22Rv1 (cell line): ENCODE measurements at regions not wholly inside any gene's neighbourhood (a gene's known extent, or its start where the extent isn't known, plus 50 kb on each side); places are given as distances from the start of the nearest gene placed in this dataset.

Source experiments
- ZFX ChIP-seq: fragments of 450-650 bp; IDR thresholded peaks from 2 replicates; pipeline ENCODE4 v1.6.1; 2017; ENCODE audit warnings: antibody characterized with exemption, borderline replicate concordance
- TF ChIP-seq, protein P1 (sequence below): fragments of 450-650 bp; IDR thresholded peaks from 2 replicates; pipeline ENCODE4 v1.5.1; 2017; ENCODE audit warnings: mild to moderate bottlenecking

GRCh38 chr12:98437806-98438595, 77.4 kb upstream of the TMPO start:
- TF ChIP-seq, protein P1, sequence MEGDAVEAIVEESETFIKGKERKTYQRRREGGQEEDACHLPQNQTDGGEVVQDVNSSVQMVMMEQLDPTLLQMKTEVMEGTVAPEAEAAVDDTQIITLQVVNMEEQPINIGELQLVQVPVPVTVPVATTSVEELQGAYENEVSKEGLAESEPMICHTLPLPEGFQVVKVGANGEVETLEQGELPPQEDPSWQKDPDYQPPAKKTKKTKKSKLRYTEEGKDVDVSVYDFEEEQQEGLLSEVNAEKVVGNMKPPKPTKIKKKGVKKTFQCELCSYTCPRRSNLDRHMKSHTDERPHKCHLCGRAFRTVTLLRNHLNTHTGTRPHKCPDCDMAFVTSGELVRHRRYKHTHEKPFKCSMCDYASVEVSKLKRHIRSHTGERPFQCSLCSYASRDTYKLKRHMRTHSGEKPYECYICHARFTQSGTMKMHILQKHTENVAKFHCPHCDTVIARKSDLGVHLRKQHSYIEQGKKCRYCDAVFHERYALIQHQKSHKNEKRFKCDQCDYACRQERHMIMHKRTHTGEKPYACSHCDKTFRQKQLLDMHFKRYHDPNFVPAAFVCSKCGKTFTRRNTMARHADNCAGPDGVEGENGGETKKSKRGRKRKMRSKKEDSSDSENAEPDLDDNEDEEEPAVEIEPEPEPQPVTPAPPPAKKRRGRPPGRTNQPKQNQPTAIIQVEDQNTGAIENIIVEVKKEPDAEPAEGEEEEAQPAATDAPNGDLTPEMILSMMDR, result no peak
- TF ChIP-seq ZFX, result no peak
